ENCODE measurements at regions not wholly inside any gene's neighbourhood (a gene's known extent, or its start where the extent isn't known, plus 50 kb on each side); places are given as distances from the start of the nearest gene placed in this dataset.
"Not testable (repeated sequence)": the region's sequence is repeated elsewhere in the genome, so short reads cannot be mapped to it uniquely, and the experiment has no call there.

DNA sequence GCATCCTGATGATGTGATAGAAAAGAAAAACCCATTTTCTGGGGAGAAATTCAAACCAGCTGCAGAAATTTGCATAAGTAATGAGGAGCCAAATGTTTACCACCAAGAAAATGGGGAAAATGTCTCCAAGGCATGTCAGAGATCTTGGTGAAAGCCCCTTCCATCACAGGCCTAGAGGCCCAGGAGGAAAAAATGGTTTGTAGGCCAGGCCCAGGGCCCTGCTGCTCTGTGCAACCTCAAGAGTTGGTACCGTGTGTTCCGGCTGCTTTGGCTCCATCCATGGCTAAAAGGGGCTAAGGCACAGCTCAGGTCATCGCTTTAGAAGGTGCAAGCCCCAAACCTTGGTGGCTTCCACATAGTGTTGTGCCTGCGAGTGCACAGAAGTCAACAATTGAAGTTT is 543.1 kb downstream of the ZNF608 start:
- DNase-seq = no peak

GRCh38 chr5:124200381-124200780 is 546.1 kb downstream of the ZNF608 start:
- DNase-seq = no peak

- DNase-seq = no peak
These were observed 546.5 kb downstream of the ZNF608 start for GRCh38 chr5:124199893-124200292.

DNA sequence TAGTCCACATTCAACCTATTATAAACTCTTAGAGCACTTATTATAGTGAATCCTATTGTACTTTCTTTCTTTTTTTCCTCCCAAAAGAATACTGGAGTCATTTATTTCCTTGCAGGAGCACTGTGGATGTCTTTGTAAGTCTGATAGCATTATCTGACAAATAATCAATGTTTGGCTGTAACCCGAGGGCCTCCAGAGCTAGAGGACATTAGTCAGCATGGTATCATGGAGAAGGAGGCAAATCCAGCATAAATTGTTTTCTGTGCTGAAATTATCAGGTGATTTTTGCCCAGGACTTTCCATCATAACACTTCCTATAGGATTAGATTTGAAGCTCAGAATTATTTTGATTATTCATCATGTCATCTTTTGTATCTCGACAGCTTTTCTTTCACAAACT is 551.0 kb downstream of the ZNF608 start:
- DNase-seq = no peak

- no peak for DNase-seq
These were observed 552.2 kb downstream of the ZNF608 start for GRCh38 chr5:124194282-124194681.

DNA sequence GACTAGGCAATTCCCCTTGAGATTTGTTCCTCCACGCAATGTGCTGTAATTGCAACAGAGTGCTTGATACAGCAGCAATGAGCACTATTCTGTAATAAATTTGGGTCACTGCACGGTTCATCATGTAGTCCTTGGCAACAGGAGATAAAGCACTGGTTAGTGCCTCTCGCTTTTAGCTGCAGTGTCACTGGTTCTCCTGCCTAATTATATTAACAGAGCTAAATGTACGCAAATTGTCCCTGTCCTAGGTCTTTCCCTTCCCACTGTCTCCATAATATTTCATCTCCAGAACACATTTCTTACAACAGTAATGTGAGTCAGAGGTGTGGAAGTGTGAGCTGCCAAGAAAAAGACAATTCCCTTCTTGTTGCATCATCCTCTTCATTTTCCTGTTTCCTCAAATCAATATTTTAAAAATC is 553.1 kb downstream of the ZNF608 start:
- no peak for DNase-seq

DNA sequence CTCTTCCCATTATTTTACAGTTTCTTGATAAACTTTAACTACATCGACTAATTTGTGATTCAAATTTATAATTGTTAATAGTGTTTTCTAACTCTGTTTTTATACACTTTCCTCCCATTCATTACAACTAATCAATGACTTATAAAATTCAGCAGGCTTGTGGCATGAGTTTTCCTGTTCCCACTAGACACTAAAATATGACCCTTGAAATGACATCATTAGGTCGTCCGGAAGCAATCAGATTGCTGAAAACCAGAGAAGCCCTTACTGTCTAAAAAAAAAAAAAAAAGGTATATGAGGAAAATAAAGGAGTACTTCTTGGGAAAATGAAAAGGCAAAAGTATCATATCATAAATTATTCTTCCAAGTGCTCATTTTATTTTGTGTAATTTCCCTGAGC is 553.7 kb downstream of the ZNF608 start:
- no peak for DNase-seq

DNA sequence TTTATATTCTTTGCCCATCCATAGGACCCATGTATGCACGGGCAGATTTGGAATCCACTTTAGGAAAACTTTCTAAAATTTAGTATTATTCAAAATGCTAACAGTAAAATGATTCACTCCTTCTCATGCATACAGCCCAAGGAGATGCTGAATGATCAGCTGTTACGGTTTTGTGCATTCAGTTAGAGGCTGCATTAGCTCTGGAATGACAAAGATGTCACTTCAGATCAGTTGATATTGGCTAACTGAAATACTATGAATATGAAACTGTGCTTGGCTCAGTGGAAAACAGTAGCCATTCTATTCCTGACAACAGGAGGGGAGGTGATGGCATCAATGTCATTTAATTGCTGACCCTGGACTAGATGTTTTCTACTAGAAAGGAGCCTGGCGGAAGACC is 560.7 kb downstream of the ZNF608 start:
- no peak for DNase-seq

- no peak for DNase-seq
These were observed 564.3 kb downstream of the ZNF608 start for GRCh38 chr5:124182133-124182532.

GRCh38 chr5:124180875-124181461 is 565.5 kb downstream of the ZNF608 start:
- no peak for DNase-seq

DNA sequence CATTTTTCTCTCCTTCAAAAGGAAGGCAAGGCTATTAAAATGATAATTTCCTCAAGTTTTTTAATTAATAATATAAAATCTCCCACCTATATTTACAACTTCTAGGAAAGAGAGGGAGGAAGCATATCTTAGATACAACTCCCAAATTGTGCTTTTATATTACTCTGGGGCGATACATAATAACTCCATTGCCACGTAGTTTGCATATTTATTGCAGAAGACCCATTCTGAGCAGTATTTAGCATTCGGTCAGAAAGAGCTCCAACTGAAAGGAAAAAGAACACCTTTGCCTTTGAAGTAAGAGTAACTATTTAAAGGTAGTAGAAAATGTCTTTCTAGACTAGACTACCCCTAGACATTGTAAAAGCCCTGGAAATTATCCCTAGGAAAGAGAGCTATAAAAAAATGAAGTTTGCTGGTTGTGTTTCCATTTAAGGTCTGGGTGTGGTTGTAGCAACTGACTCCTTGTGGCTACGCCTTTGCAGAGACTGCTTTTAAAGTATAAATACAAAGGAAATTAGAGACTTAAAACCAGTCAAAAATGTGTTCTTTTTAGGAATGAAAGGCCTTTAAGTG is 566.1 kb downstream of the ZNF608 start:
- DNase-seq = no peak

DNA sequence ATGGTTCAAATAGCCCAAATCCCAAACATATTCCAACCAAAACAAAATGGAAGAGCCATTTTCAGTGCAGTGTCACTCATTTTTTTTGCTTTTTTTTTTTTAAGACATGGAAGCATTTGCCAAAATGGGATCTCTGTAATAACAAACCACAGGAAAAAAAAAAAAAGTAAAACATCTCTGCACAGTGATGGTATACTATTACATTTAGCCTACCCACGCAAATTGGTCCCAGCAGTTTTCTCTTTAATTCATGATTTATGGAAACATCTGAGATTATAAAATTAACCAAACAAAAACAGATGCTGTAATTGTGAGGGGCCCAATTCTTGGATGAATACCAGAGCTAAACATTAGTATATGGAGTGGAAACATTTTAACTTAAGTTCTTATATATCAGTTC is 566.6 kb downstream of the ZNF608 start:
- no peak for DNase-seq

DNA sequence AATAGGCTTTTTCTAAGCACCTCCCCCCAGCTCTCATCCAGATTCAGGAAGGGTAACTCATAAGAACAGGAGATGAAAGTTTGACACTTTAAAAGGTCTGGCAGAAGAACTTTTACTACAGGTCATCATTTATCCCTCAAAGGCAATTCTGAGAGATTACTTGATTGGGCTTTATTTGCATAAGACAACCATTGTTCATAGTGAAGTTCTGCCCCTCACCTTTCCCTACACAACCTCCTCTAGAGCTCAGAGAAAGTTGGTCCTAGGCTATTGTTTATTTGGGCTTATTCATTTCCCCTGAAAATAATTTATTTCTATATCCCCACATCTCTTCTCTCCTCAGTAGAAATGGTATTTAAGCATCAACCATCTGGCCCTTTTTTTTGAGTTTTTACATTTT is 568.4 kb downstream of the ZNF608 start:
- no peak for DNase-seq

DNA sequence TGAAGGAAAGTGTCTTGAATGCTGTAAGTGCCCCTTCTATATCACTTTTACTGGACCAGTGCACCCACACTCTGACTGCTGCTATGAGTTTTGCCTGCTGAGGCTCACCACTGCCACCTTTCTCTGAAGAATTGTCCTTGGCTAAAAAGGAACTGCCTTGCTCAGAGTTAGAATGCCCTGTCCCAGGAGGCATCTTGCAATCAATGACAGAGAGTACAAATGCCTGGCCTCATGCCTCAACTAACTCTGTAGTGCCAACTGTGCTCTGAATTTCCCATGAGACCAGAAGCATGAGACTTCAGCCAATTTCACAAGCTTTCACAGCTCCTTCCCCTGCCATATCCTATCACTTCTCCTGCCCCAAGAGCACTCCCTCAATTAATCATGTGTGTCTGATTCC is 569.7 kb downstream of the ZNF608 start:
- no peak for DNase-seq

DNA sequence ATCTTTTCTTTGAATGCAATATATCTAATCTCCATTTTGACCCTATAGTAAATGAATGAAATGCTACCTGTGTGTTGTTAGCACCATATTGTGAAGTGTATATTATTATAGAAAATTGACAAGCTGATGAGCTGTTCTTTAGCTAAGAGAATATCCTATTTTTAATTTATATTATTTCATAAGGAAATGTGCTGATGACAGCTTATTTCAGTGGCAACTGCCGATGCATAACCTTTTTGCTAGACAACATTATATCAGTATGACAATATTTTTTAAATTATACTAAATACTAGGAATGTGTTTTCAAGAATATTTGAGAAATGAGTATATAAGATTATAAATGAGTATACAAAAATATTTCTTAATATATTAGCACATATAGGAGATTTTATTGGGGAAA is 573.1 kb downstream of the ZNF608 start:
- no peak for DNase-seq

- DNase-seq = no peak
These were observed 573.9 kb downstream of the ZNF608 start for GRCh38 chr5:124172389-124173003.

GRCh38 chr5:124168093-124168492 is 578.3 kb downstream of the ZNF608 start:
- not testable (repeated sequence) for DNase-seq

DNA sequence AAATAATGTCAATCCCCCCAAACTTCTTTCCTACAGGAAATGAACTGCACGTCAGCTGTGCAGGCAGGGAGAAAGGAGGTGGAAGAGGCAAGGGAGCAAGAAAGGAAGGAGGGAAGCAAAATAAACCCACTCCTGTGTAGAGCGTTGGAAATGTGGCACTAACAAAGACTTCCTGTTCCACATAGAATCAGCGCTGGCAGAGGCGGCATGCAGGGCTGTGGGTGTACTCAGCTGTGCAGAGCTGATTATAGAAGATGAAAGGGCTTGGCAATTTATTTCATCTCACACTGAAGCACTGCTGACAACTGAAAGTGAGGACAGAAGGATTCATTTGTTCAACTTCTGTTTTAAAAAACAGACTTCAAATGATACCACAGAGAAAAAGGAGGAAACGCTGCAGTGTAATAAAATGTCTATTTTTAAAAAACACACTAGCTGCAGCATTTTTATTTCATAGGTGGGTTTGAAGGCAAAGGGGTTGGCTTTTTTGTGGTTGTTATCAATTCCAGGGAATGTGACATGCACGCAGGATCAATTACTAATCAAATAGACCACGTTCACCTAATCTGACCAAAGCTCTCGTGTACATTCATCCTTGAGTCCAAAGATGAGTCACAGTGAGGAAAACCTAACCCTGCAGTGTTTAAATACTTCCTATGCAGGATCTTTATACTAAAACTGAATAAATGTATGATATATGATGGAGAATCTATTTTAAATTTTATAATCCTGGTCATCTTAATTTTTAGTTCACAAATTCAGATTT is 583.5 kb downstream of the ZNF608 start:
- DNase-seq = no peak

DNA sequence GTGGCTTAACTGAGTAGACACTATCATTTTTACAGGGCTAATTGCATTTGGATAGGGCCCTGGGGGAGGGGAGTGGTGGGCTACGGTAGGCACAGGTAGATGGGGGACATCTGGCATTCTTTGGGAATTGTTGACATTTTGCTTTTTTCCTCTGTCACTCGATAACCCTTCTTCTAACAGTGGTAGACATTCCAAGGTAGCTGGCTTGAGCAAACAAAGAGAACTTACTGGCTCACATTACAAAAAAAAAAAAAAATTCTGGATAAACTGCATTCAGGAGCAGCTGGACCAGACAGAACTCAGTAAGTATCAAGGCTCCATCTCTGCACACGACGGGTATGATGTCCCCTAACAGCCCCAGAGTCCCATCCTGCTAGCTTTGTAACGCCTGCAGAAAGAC is 585.2 kb downstream of the ZNF608 start:
- no peak for DNase-seq

DNA sequence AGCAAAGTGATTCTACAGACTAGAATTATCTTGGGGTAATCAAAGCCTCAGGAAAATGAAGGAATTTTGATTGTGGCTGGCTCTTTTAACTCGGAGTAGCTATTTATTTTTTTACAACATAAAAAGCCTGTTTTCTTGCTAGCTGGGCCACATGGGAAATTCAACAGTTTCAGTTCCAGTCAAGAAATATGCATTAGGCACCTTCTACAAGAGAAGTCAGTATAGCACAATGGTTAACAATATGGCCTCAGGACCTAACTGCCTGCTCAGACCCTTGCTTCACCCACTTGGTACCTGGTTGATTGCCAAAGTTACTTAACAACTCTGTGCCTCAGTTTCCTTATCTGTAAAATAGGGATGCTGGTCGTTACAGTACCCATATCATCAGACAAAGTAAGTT is 586.2 kb downstream of the ZNF608 start:
- DNase-seq = no peak

DNA sequence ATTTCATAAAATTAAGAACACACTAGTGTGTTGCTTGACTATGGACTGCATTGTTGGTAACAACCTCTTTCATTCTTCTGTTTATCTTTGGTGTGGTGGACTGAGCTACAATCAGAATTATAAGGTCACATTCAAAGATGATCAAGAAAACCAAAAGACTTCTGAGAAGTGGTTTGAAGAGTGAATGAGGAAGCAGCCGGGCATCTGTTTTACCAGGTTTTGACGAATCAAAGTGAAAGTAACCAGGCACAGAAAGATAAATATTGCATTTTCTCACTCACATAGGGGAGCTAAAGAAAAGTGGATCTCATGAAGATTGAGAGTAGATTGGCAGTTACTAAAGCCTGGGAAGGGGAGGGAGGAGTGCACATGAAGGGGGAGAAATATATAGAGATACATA is 589.1 kb downstream of the ZNF608 start:
- no peak for DNase-seq

- no peak for DNase-seq
These were observed 589.9 kb downstream of the ZNF608 start for GRCh38 chr5:124156415-124156996.

DNA sequence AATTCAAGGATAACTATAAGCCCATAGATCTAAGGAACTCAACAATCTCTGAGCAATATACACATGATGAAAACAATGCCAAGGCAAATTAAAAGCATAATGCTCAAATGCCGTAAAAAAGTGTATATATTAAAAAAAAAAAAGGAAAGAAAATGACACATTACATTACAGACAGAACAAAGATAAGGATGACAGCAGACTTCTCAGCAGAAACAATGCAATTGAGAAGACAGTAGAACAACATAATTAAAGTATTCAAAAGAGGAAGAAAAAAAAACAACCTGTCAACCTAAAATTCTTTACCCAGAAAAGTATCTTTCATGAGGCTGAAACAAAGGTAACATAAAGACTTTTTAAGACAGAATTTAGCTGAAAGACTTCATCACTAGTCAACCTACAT is 591.7 kb downstream of the ZNF608 start:
- DNase-seq = no peak

- DNase-seq = no peak
These were observed 592.9 kb downstream of the ZNF608 start for GRCh38 chr5:124153588-124153987.

Data from cortex of kidney (tissue), 1 donor.